HG03457 (cell line): ENCODE measurements at regions not wholly inside any gene's neighbourhood (a gene's known extent, or its start where the extent isn't known, plus 50 kb on each side); places are given as distances from the start of the nearest gene placed in this dataset.
"Not testable (repeated sequence)": the region's sequence is repeated elsewhere in the genome, so short reads cannot be mapped to it uniquely, and the experiment has no call there.

Source experiments
- ATAC-seq: cut with Tn5 transposase; IDR thresholded peaks from one replicate; pipeline ENCODE4 v1.9.1; 2021; ENCODE audit warnings: moderate number of reproducible peaks; ENCODE audit not compliant: unreplicated experiment

- no peak for ATAC-seq
These were observed 134.8 kb downstream of the ADCYAP1 start for GRCh38 chr18:1039421-1039820.

GRCh38 chr18:1043039-1043438 lies 138.4 kb downstream of the ADCYAP1 start:
- not testable (repeated sequence) for ATAC-seq

GRCh38 chr18:1045658-1046057 lies 141.0 kb downstream of the ADCYAP1 start:
- no peak for ATAC-seq

- ATAC-seq: no peak
These were observed 142.7 kb downstream of the ADCYAP1 start for GRCh38 chr18:1047406-1047805.

- ATAC-seq: no peak
These were observed 143.4 kb downstream of the ADCYAP1 start for GRCh38 chr18:1048032-1048431.

GRCh38 chr18:1049173-1049572 lies 144.5 kb downstream of the ADCYAP1 start:
- ATAC-seq: no peak

GRCh38 chr18:1050012-1050657 lies 145.5 kb downstream of the ADCYAP1 start:
- no peak for ATAC-seq

- ATAC-seq: no peak
These were observed 147.6 kb downstream of the ADCYAP1 start for GRCh38 chr18:1052301-1052700.

GRCh38 chr18:1053331-1054315 lies 149.0 kb downstream of the ADCYAP1 start:
- no peak for ATAC-seq

- ATAC-seq: no peak
These were observed 151.7 kb downstream of the ADCYAP1 start for GRCh38 chr18:1056404-1056803.

- ATAC-seq: no peak
These were observed 152.7 kb downstream of the ADCYAP1 start for GRCh38 chr18:1057367-1057766.

GRCh38 chr18:1062588-1062987 lies 157.9 kb downstream of the ADCYAP1 start:
- no peak for ATAC-seq

GRCh38 chr18:1075322-1075721 lies 170.7 kb downstream of the ADCYAP1 start:
- no peak for ATAC-seq

GRCh38 chr18:1075876-1076275 lies 171.2 kb downstream of the ADCYAP1 start:
- ATAC-seq: no peak

GRCh38 chr18:1078301-1078700 lies 173.6 kb downstream of the ADCYAP1 start:
- ATAC-seq: no peak

- not testable (repeated sequence) for ATAC-seq
These were observed 179.0 kb downstream of the ADCYAP1 start for GRCh38 chr18:1083675-1084074.

- no peak for ATAC-seq
These were observed 186.1 kb downstream of the ADCYAP1 start for GRCh38 chr18:1090758-1091157.

- ATAC-seq: no peak
These were observed 187.6 kb downstream of the ADCYAP1 start for GRCh38 chr18:1092228-1092627.

- no peak for ATAC-seq
These were observed 189.7 kb downstream of the ADCYAP1 start for GRCh38 chr18:1094409-1094808.

- not testable (repeated sequence) for ATAC-seq
These were observed 193.5 kb downstream of the ADCYAP1 start for GRCh38 chr18:1097991-1098735.

- no peak for ATAC-seq
These were observed 198.2 kb downstream of the ADCYAP1 start for GRCh38 chr18:1102848-1103247.
